ENCODE measurements at regions not wholly inside any gene's neighbourhood (a gene's known extent, or its start where the extent isn't known, plus 50 kb on each side); places are given as distances from the start of the nearest gene placed in this dataset.

DNA sequence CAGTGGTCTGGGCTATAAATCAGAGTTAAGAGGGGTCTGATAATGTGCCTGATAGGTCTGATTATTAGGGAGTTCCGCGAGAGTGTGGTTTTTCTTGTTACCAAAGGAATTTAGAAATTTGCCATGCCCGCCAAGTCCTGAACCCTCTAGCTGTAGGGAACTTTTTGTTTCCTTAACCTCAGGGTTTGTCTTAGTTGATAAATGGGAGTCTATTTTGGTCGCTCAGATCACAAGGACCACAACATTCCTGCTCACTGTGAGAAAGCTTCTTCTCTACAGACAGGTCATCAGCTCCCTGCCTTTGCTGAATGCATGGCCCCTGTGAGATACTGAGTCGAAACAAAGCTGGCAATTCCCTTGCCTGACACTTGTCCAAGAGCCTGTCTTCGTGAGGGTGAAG lies 497.8 kb downstream of the HS3ST4 start:
- Histone ChIP-seq H3K27me3 (ENCODE audit: control insufficient read depth in 2 of 2, insufficient read depth in 2 of 2, low read length in 2 of 2) (no peaks in the 10 kb centered on the region), H3K36me3 (ENCODE audit: control insufficient read depth in 2 of 2, insufficient read depth in 2 of 2, low read length in 2 of 2) (no peaks in the 10 kb centered on the region), H3K4me1 (ENCODE audit: control insufficient read depth in 2 of 2, insufficient read depth in 2 of 2, low read length in 2 of 2) (no peaks in the 10 kb centered on the region), H3K9ac (ENCODE audit: low read depth in 1 of 2, low read length in 2 of 2) (no peak overlapping the region), H3K4me3 (ENCODE audit: low read length in 2 of 2) (no peak overlapping the region), H3K27ac (ENCODE audit: low read depth in 2 of 2, low read length in 2 of 2) (no peak overlapping the region), H3K9me3 (ENCODE audit: control insufficient read depth in 2 of 2, low read length in 2 of 2) (peaks cover 0 to 2% of the 10 kb centered on the region in 2 donors)

DNA sequence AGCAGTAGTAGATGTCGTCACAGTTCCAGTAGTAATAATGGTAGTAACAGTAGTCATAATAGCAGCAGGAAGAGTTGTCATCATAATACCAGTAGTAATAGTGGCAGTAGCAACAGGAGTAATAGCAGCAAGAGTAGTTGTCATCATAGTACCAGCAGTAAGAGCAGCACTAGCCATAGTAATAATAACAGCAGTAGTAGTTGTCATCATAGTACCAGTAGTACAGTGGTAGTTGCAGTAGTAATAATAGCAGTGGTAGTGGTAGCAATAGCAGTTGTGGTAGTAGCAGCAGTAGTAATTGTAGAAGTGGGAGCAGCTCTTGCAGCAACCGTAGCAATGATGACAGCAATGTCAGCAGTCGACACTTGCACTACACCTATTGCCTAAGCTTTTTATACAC lies 502.8 kb downstream of the HS3ST4 start:
- no peaks in the 10 kb centered on the region for H3K4me1 ChIP-seq (ENCODE audit: control insufficient read depth in 2 of 2, insufficient read depth in 2 of 2, low read length in 2 of 2)
- H3K4me3 ChIP-seq (ENCODE audit: low read length in 2 of 2): no peak overlapping the region
- peaks cover 0 to 2% of the 10 kb centered on the region in 2 donors for H3K9me3 ChIP-seq (ENCODE audit: control insufficient read depth in 2 of 2, low read length in 2 of 2)

DNA sequence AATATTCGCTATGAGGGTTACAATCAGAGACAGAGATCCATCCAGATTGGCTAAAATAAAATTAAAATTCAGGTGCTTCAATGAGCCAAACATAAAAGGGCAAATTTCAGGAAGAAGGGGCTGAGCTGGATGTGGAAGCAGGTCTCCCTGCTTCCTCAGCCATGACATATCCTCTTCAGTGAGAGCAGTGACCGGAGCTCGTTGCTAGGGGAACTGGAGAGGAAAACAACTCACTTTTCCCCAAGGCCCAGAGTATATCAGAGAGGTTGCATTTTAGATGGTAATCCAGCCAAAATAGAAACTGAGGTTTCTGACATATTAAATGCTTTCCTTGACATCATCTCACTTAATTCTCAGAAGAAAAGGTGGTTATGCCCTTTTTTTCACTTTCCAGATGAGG lies 503.5 kb downstream of the HS3ST4 start:
- H3K4me1 ChIP-seq (ENCODE audit: control insufficient read depth in 2 of 2, insufficient read depth in 2 of 2, low read length in 2 of 2): no peaks in the 10 kb centered on the region
- no peaks in the 10 kb centered on the region for H3K27me3 ChIP-seq (ENCODE audit: control insufficient read depth in 2 of 2, insufficient read depth in 2 of 2, low read length in 2 of 2)
- H3K4me3 ChIP-seq (ENCODE audit: low read length in 2 of 2): no peak overlapping the region
- H3K9ac ChIP-seq (ENCODE audit: low read depth in 1 of 2, low read length in 2 of 2): no peak overlapping the region
- peaks cover 0 to 2% of the 10 kb centered on the region in 2 donors for H3K9me3 ChIP-seq (ENCODE audit: control insufficient read depth in 2 of 2, low read length in 2 of 2)
- no peaks in the 10 kb centered on the region for H3K36me3 ChIP-seq (ENCODE audit: control insufficient read depth in 2 of 2, insufficient read depth in 2 of 2, low read length in 2 of 2)
- H3K27ac ChIP-seq (ENCODE audit: low read depth in 2 of 2, low read length in 2 of 2): no peak overlapping the region

More for the DNA sequence above, 502.8 kb downstream of the HS3ST4 start:
- no peak overlapping the region for H3K27ac ChIP-seq (ENCODE audit: low read depth in 2 of 2, low read length in 2 of 2)
- no peaks in the 10 kb centered on the region for H3K36me3 ChIP-seq (ENCODE audit: control insufficient read depth in 2 of 2, insufficient read depth in 2 of 2, low read length in 2 of 2)
- H3K27me3 ChIP-seq (ENCODE audit: control insufficient read depth in 2 of 2, insufficient read depth in 2 of 2, low read length in 2 of 2): no peaks in the 10 kb centered on the region
- no peak overlapping the region for H3K9ac ChIP-seq (ENCODE audit: low read depth in 1 of 2, low read length in 2 of 2)

DNA sequence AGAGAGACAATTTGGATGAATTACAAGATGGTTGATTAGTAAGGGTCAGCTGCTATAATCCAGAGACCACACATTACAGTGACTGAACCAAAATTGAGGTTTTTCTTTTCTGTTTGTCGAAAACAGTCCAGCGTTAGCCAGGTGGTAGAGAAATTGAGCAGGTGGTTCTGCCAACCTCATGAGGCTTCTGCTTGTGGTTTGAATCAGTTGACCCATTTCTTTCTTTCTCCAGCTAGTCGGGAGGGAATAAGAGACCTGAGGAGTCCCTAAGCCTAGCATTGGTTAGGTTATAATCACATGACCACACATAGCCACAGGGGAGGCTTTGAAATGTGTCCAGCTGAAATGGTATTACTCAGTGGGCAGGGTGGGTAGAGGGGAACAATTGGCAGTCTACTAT lies 504.6 kb downstream of the HS3ST4 start:
- H3K27me3 ChIP-seq (ENCODE audit: control insufficient read depth in 2 of 2, insufficient read depth in 2 of 2, low read length in 2 of 2): no peaks in the 10 kb centered on the region

GRCh38 chr16:26196802-26197201 lies 505.0 kb downstream of the HS3ST4 start:
- no peaks in the 10 kb centered on the region for H3K27me3 ChIP-seq (ENCODE audit: control insufficient read depth in 2 of 2, insufficient read depth in 2 of 2, low read length in 2 of 2)
- H3K9me3 ChIP-seq (ENCODE audit: control insufficient read depth in 2 of 2, low read length in 2 of 2): peaks cover 0 to 2% of the 10 kb centered on the region in 2 donors
- H3K36me3 ChIP-seq (ENCODE audit: control insufficient read depth in 2 of 2, insufficient read depth in 2 of 2, low read length in 2 of 2): no peaks in the 10 kb centered on the region
- H3K27ac ChIP-seq (ENCODE audit: low read depth in 2 of 2, low read length in 2 of 2): no peak overlapping the region
- no peaks in the 10 kb centered on the region for H3K4me1 ChIP-seq (ENCODE audit: control insufficient read depth in 2 of 2, insufficient read depth in 2 of 2, low read length in 2 of 2)
- no peak overlapping the region for H3K9ac ChIP-seq (ENCODE audit: low read depth in 1 of 2, low read length in 2 of 2)
- no peak overlapping the region for H3K4me3 ChIP-seq (ENCODE audit: low read length in 2 of 2)

More for the DNA sequence above, 504.6 kb downstream of the HS3ST4 start:
- no peak overlapping the region for H3K4me3 ChIP-seq (ENCODE audit: low read length in 2 of 2)
- no peak overlapping the region for H3K9ac ChIP-seq (ENCODE audit: low read depth in 1 of 2, low read length in 2 of 2)
- no peaks in the 10 kb centered on the region for H3K4me1 ChIP-seq (ENCODE audit: control insufficient read depth in 2 of 2, insufficient read depth in 2 of 2, low read length in 2 of 2)
- peaks cover 0 to 2% of the 10 kb centered on the region in 2 donors for H3K9me3 ChIP-seq (ENCODE audit: control insufficient read depth in 2 of 2, low read length in 2 of 2)
- H3K36me3 ChIP-seq (ENCODE audit: control insufficient read depth in 2 of 2, insufficient read depth in 2 of 2, low read length in 2 of 2): no peaks in the 10 kb centered on the region
- H3K27ac ChIP-seq (ENCODE audit: low read depth in 2 of 2, low read length in 2 of 2): no peak overlapping the region

- H3K4me3 ChIP-seq (ENCODE audit: low read length in 2 of 2): no peak overlapping the region
- no peaks in the 10 kb centered on the region for H3K36me3 ChIP-seq (ENCODE audit: control insufficient read depth in 2 of 2, insufficient read depth in 2 of 2, low read length in 2 of 2)
- H3K9ac ChIP-seq (ENCODE audit: low read depth in 1 of 2, low read length in 2 of 2): no peak overlapping the region
- H3K27me3 ChIP-seq (ENCODE audit: control insufficient read depth in 2 of 2, insufficient read depth in 2 of 2, low read length in 2 of 2): no peaks in the 10 kb centered on the region
- no peak overlapping the region for H3K27ac ChIP-seq (ENCODE audit: low read depth in 2 of 2, low read length in 2 of 2)
- H3K4me1 ChIP-seq (ENCODE audit: control insufficient read depth in 2 of 2, insufficient read depth in 2 of 2, low read length in 2 of 2): no peaks in the 10 kb centered on the region
- H3K9me3 ChIP-seq (ENCODE audit: control insufficient read depth in 2 of 2, low read length in 2 of 2): peaks cover 0 to 2% of the 10 kb centered on the region in 2 donors
Measured at GRCh38 chr16:26197707-26198106, 505.9 kb downstream of the HS3ST4 start.

GRCh38 chr16:26198221-26198620 lies 506.5 kb downstream of the HS3ST4 start:
- Histone ChIP-seq H3K4me3 (ENCODE audit: low read length in 2 of 2) (no peak overlapping the region), H3K27ac (ENCODE audit: low read depth in 2 of 2, low read length in 2 of 2) (no peak overlapping the region)

DNA sequence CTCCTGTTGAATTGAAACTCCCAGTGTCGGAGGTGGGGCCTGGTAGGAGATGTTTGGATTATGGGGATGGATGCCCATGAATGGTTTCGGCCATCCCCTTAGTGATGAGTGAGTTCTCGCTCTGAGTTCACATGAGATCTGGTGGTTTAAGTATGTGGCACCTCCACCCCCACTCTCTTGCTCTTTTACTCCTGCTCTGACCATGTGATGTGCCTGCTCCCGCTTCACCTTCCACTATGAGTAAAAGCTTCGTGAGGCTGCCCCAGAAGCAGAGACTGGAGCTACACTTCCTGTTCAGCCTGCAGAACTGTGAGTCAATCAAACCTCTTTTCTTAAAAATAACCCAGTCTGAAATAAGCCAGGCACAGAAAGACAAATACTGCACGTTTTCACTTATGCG lies 512.4 kb downstream of the HS3ST4 start:
- no peak overlapping the region for H3K9ac ChIP-seq (ENCODE audit: low read depth in 1 of 2, low read length in 2 of 2)
- H3K27me3 ChIP-seq (ENCODE audit: control insufficient read depth in 2 of 2, insufficient read depth in 2 of 2, low read length in 2 of 2): no peaks in the 10 kb centered on the region
- no peaks in the 10 kb centered on the region for H3K9me3 ChIP-seq (ENCODE audit: control insufficient read depth in 2 of 2, low read length in 2 of 2)

More at GRCh38 chr16:26198221-26198620, 506.5 kb downstream of the HS3ST4 start:
- H3K9ac ChIP-seq (ENCODE audit: low read depth in 1 of 2, low read length in 2 of 2): no peak overlapping the region
- H3K36me3 ChIP-seq (ENCODE audit: control insufficient read depth in 2 of 2, insufficient read depth in 2 of 2, low read length in 2 of 2): no peaks in the 10 kb centered on the region
- H3K4me1 ChIP-seq (ENCODE audit: control insufficient read depth in 2 of 2, insufficient read depth in 2 of 2, low read length in 2 of 2): no peaks in the 10 kb centered on the region
- H3K9me3 ChIP-seq (ENCODE audit: control insufficient read depth in 2 of 2, low read length in 2 of 2): peaks cover 0 to 1% of the 10 kb centered on the region in 2 donors
- no peaks in the 10 kb centered on the region for H3K27me3 ChIP-seq (ENCODE audit: control insufficient read depth in 2 of 2, insufficient read depth in 2 of 2, low read length in 2 of 2)

DNA sequence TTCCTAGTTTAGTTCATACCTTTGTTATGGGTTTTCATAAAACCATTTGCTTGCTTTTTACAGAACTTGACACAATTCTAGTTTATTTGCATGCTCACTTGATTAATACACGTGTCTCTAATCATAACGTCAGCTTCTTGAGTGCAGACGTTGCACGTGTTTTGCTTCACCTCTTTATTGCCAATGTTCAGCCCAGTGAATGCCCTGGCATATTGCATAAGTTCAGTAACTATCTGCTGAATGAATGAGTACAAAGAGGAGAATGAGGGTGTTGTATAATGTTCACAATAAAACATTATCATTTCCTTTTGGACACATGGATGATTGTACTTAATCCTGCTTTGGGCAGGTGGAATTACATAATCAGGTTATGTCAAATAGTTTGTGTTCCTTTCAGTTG lies 519.8 kb downstream of the HS3ST4 start:
- Histone ChIP-seq H3K4me3 (ENCODE audit: low read length in 2 of 2) (no peak overlapping the region), H3K9me3 (ENCODE audit: control insufficient read depth in 2 of 2, low read length in 2 of 2) (no peaks in the 10 kb centered on the region), H3K4me1 (ENCODE audit: control insufficient read depth in 2 of 2, insufficient read depth in 2 of 2, low read length in 2 of 2) (no peaks in the 10 kb centered on the region), H3K9ac (ENCODE audit: low read depth in 1 of 2, low read length in 2 of 2) (no peak overlapping the region), H3K27me3 (ENCODE audit: control insufficient read depth in 2 of 2, insufficient read depth in 2 of 2, low read length in 2 of 2) (no peaks in the 10 kb centered on the region), H3K36me3 (ENCODE audit: control insufficient read depth in 2 of 2, insufficient read depth in 2 of 2, low read length in 2 of 2) (no peaks in the 10 kb centered on the region), H3K27ac (ENCODE audit: low read depth in 2 of 2, low read length in 2 of 2) (no peak overlapping the region)

More for the DNA sequence above, 512.4 kb downstream of the HS3ST4 start:
- Histone ChIP-seq H3K36me3 (ENCODE audit: control insufficient read depth in 2 of 2, insufficient read depth in 2 of 2, low read length in 2 of 2) (no peaks in the 10 kb centered on the region), H3K4me3 (ENCODE audit: low read length in 2 of 2) (no peak overlapping the region), H3K27ac (ENCODE audit: low read depth in 2 of 2, low read length in 2 of 2) (no peak overlapping the region), H3K4me1 (ENCODE audit: control insufficient read depth in 2 of 2, insufficient read depth in 2 of 2, low read length in 2 of 2) (no peaks in the 10 kb centered on the region)

- no peak overlapping the region for H3K27ac ChIP-seq (ENCODE audit: low read depth in 2 of 2, low read length in 2 of 2)
- no peak overlapping the region for H3K4me3 ChIP-seq (ENCODE audit: low read length in 2 of 2)
- H3K9ac ChIP-seq (ENCODE audit: low read depth in 1 of 2, low read length in 2 of 2): no peak overlapping the region
- H3K4me1 ChIP-seq (ENCODE audit: control insufficient read depth in 2 of 2, insufficient read depth in 2 of 2, low read length in 2 of 2): no peaks in the 10 kb centered on the region
- no peaks in the 10 kb centered on the region for H3K9me3 ChIP-seq (ENCODE audit: control insufficient read depth in 2 of 2, low read length in 2 of 2)
- H3K36me3 ChIP-seq (ENCODE audit: control insufficient read depth in 2 of 2, insufficient read depth in 2 of 2, low read length in 2 of 2): no peaks in the 10 kb centered on the region
- H3K27me3 ChIP-seq (ENCODE audit: control insufficient read depth in 2 of 2, insufficient read depth in 2 of 2, low read length in 2 of 2): no peaks in the 10 kb centered on the region
Measured at GRCh38 chr16:26212599-26212998, 520.8 kb downstream of the HS3ST4 start.

Measured in mucosa of rectum (tissue), 2 donors.